ENCODE measurements at regions not wholly inside any gene's neighbourhood (a gene's known extent, or its start where the extent isn't known, plus 50 kb on each side); places are given as distances from the start of the nearest gene placed in this dataset.
"Not testable (repeated sequence)": the region's sequence is repeated elsewhere in the genome, so short reads cannot be mapped to it uniquely, and the experiment has no call there.

- DNase-seq = no peak
Observed at GRCh38 chr13:54165581-54166215, 1137.1 kb downstream of the OLFM4 start.

- DNase-seq = no peak
Observed at GRCh38 chr13:54173996-54174395, 1145.4 kb downstream of the OLFM4 start.

GRCh38 chr13:54175466-54175865 lies 1146.9 kb downstream of the OLFM4 start:
- no peak for DNase-seq

DNA sequence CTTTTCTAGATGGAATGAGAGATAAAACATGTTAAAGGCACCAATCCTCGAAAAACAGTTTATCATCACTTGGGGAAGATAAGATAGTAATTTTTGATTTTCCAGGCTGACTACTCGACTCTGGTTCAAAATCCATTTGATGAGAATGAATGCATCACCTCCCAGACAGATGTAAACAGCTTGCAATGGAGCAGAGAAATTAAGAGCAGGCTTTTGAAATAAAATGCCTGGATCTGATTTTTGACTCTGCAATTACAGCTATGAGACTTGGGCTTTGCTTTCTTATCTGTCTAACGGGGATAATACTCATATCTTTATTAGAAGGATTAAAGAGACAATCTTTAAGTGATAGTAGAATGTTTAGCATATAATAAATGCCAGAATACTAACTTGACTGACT lies 1148.9 kb downstream of the OLFM4 start:
- no peak for DNase-seq

DNA sequence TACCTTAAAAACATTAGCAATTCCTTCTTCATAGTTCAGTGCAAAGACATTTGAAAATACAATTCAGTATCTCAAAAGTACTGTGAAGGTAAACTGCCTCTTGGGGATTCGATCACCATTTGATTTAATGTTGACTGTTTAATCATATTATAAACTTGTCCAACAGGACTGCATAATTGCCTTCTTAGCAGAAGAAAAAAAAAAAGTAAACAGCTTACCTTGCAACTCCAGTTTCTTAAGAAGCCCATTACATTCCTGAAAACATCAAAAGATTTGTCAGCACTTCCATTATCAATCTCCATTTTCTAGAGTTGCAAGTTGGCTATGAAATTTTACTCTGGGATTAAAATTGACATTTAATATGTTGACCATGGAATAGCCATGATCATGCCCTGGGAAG lies 1154.6 kb downstream of the OLFM4 start:
- DNase-seq = no peak

DNA sequence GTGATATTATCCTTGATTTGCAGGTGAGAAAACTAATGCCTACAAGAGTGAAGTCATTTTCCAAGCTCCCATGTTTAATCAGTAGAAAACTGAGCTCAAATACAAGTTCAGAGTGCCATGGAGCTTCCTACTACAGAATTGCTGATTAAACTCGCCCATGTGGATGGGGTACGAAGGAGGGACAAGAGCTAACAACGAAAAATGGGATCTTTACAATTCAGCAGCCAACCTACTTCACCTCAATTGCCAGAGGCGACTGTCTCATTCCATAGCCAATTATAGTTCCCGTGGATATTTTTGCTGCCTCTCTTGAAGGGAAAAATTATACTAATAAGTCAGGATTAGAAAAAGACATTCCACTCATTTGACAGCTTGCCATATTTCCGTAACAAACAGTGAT lies 1155.1 kb downstream of the OLFM4 start:
- no peak for DNase-seq

DNA sequence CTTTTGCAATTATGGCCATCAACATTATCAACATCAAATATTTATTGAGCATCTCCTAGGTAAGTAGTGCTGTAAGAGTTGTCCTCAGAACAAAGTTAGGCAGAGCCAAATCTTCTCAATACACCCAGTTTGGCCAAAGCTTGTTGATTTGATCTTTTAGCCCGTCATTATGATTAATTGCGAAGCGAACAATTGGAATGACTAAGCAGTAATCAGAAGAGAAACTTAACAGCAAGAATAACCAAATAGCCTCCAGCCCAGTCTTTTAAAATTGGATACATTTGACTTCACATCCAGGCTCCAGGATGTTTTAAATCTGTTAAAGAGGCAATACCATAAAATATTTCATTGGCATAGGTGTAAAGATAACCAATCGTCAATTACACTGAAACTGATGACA lies 1156.0 kb downstream of the OLFM4 start:
- no peak for DNase-seq

GRCh38 chr13:54185101-54185500 lies 1156.5 kb downstream of the OLFM4 start:
- DNase-seq = no peak

GRCh38 chr13:54185785-54186184 lies 1157.2 kb downstream of the OLFM4 start:
- DNase-seq = no peak

DNA sequence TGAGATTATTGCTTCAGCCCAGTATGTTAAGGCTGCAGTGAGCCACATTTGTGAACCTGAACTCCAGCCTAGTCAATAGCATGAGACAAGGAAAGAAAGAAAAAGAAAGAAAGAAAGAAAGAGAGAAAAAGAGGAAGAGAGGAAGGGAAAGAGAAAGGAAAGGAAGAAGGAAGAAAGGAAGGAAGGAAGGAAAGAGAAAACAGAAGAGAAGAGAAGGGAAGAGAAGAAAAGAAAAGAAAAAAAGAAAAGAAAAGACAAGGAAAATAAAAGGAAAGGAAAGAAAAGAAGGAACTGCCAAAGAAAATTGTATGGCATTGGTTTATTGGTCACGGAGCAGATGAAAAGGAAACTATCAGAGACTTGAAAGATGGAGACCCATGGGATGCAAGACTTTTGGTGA lies 1158.8 kb downstream of the OLFM4 start:
- no peak for DNase-seq

- DNase-seq = no peak
Observed at GRCh38 chr13:54194233-54195024, 1165.8 kb downstream of the OLFM4 start.

DNA sequence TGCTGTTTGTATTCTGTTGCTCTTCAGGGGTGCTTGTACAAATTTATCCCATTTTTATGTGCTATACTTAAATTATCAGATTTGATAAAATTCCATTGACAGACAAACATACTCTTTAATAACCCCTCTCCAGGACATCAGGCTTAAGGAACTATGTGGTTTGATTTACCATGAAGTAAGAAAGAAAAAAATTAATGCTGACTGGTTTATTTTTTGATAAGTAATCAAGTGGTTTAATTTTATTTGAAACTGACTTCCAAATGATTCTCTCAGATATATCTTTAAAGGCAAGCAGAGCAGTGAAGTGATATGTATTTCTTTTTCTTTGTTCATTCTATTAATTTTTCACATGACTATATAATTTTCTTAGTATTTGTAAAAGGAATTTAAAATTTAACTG lies 1168.1 kb downstream of the OLFM4 start:
- DNase-seq = no peak

- no peak for DNase-seq
Observed at GRCh38 chr13:54198911-54199310, 1170.3 kb downstream of the OLFM4 start.

- DNase-seq = no peak
Observed at GRCh38 chr13:54206626-54207025, 1178.0 kb downstream of the OLFM4 start.

DNA sequence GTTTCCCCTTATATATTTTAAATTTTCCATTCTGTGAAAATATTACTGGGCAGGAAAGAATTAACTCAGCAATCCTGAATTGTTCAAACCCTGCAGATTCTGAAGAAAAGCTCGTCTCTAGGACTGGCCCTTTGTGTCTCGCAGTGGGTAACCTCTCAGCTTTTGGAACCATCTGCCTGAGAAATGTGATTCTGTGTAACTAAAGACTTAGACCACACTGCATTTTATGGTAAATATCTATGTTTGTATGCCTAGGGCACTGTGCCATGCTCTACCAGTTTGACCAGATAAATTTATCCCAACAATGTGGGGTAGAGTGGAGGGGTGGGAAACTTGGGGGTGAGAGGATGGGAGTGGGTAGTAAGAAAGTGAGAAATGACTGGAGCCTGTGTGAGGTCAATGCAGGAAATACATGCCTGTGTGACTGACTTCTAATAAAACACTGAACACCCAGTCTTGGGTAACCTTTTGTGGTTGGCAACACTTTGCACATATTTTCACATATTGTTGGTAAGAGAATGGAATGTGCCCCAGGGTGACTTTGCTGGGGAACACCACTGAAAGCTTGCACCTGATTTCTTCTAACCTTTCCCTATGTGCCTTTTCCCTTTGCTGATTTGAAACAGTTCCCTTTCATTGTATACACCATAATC lies 1181.9 kb downstream of the OLFM4 start:
- no peak for DNase-seq

DNA sequence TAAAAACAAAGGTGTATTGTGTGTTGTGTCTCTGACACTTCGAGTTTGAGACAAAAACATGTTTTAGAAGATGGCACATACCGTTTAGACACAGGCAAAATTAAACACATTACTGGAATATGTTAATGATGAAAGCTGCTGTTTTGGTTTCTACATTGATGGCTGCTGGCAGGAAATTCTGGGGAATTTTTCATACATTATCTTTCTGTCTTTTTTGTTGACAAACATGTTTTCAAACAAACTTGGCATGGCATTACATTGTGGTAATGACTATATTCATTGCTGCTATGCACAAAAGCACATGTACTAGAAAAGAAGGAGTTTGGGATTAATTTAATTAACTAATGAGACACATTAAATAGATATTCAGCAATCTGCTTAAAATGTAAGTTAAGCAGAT lies 1187.6 kb downstream of the OLFM4 start:
- DNase-seq = no peak

DNA sequence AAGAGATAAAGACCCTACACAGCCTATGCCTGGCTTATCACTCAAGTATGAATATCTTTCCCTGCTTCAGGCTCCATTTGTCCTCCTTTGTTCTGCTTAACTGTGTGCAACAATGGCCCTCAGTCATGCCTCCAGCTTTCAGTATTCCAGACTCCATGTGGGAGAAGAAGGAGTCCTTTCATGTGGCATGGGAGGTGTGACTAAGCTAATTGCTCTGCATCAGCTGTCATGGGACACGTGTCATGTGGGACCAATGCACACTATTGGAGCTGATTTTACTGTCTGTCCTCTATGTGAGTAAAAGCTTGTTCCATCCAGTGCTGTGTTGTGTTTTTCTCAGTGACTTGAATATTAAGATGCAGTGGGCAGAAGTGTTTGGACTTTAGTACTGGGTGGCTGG lies 1198.3 kb downstream of the OLFM4 start:
- no peak for DNase-seq

- no peak for DNase-seq
Observed at GRCh38 chr13:54232700-54233099, 1204.1 kb downstream of the OLFM4 start.

- DNase-seq = no peak
Observed at GRCh38 chr13:54234607-54235006, 1206.0 kb downstream of the OLFM4 start.

DNA sequence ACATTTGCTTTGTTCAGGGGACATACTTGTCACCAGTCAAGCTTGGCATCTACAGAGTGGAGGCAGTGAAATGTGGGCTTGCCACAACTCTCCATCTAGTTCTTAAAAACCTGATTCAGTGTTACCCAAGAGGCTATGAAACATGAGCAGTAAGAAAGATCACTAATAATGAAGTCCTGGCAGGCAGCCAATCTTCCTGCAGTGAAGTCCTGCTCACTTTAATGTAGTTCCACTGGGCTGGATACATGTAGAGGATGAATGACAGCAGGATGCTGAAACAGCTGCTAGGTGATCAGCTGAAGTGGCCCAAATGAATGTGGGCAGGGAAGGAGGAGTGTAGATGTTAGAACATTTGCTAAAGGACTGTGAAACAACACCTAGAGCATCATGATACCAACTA lies 1213.1 kb downstream of the OLFM4 start:
- DNase-seq = no peak

DNA sequence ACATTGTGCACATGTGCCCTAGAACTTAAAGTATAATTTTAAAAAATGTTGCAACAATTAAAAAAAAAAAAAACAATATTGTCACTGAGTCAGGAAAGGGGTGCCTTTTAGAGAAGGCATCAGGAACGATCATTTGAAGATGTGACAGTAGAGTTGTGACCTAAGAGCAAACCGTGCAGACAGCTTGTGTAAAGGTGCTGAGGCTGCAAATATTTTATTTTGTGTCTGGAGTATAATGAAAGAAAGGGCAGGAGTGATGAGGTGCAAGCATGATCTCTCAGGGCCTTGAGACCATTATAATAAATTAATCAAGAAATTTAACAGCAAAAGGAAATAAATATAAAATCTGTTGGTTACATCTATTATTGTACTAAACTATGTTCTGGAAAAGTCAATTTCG lies 1219.7 kb downstream of the OLFM4 start:
- no peak for DNase-seq

- no peak for DNase-seq
Observed at GRCh38 chr13:54261856-54262255, 1233.2 kb downstream of the OLFM4 start.

- no peak for DNase-seq
Observed at GRCh38 chr13:54263868-54264267, 1235.3 kb downstream of the OLFM4 start.

GRCh38 chr13:54267253-54267668 lies 1238.6 kb downstream of the OLFM4 start:
- DNase-seq = not testable (repeated sequence)

Data from CD4-positive, alpha-beta T cell treated with Interleukin-12 subunit alpha and Interleukin-12 subunit beta, for 1 hour (primary cell).